WTC11 (cell line): ENCODE measurements at regions not wholly inside any gene's neighbourhood (a gene's known extent, or its start where the extent isn't known, plus 50 kb on each side); places are given as distances from the start of the nearest gene placed in this dataset.

Experiments used
- ATAC-seq: fragments of 200-7000 bp; cut with Tn5 transposase; 2 replicates; pipeline ENCODE4 v1.10.0; 2021; ENCODE audit warnings: mild to moderate bottlenecking, moderate library complexity
- CTCF ChIA-PET: fragments of 300-600 bp; sonication (Branson Sonifier 250); formaldehyde crosslinking; loops from one replicate; lab custom pipeline; 2021; ENCODE audit warnings: antibody characterized with exemption; lab: Charles Lee
- POLR2A ChIA-PET: fragments of 350-600 bp; sonication (Branson Sonifier 250); formaldehyde crosslinking; loops from one replicate; lab custom pipeline; 2021; ENCODE audit warnings: antibody characterized with exemption; lab: Charles Lee
- DNase-seq: peaks from one replicate; pipeline ENCODE4 v3.0.0; 2021; ENCODE audit warnings: low spot score
- H3K27ac Mint-ChIP-seq: 2 replicates; pipeline ENCODE4 v1.8.0; 2021; ENCODE audit warnings: mixed read lengths
- H3K27me3 Mint-ChIP-seq: 2 replicates; pipeline ENCODE4 v1.8.0; 2021; ENCODE audit warnings: low read depth, mild to moderate bottlenecking, moderate library complexity, mixed read lengths
- H3K36me3 Mint-ChIP-seq: 2 replicates; pipeline ENCODE4 v1.8.0; 2021; ENCODE audit warnings: mixed read lengths
- H3K4me1 Mint-ChIP-seq: 2 replicates; pipeline ENCODE4 v1.8.0; 2022; ENCODE audit warnings: mixed read lengths
- H3K4me3 Mint-ChIP-seq: 2 replicates; pipeline ENCODE4 v1.8.0; 2021; ENCODE audit warnings: mild to moderate bottlenecking, moderate library complexity, mixed read lengths
- H3K9me3 Mint-ChIP-seq: 2 replicates; pipeline ENCODE4 v1.8.0; 2021; ENCODE audit warnings: mixed read lengths
- AFF4 ChIP-seq: sonication (generic); formaldehyde crosslinking; IDR thresholded peaks from 2 replicates; pipeline ENCODE4 v1.8.1; 2023; ENCODE audit warnings: mild to moderate bottlenecking, missing genetic modification reagents, borderline replicate concordance
- EMX1 ChIP-seq: fragments of 250-450 bp; sonication (Bioruptor Pico); IDR thresholded peaks from 2 replicates; pipeline ENCODE4 v1.8.0; 2021; ENCODE audit warnings: mild to moderate bottlenecking
- ETV6 ChIP-seq: sonication (generic); formaldehyde crosslinking; IDR thresholded peaks from 2 replicates; pipeline ENCODE4 v1.8.1; 2022; ENCODE audit warnings: mild to moderate bottlenecking, missing genetic modification reagents
- FOXP1 ChIP-seq: sonication (generic); formaldehyde crosslinking; IDR thresholded peaks from 2 replicates; pipeline ENCODE4 v1.8.0; 2022; ENCODE audit warnings: missing genetic modification reagents, mild to moderate bottlenecking, moderate library complexity, borderline replicate concordance
- GTF2I ChIP-seq: fragments of 250-450 bp; sonication (Bioruptor Pico); conservative IDR thresholded peaks from 2 replicates; pipeline ENCODE4 v1.4.0; 2021; ENCODE audit warnings: mild to moderate bottlenecking
- HMGXB4 ChIP-seq: sonication (generic); formaldehyde crosslinking; IDR thresholded peaks from 2 replicates; pipeline ENCODE4 v1.8.1; 2023; ENCODE audit warnings: mild to moderate bottlenecking, moderate library complexity, missing genetic modification reagents
- JUN ChIP-seq: sonication (generic); formaldehyde crosslinking; IDR thresholded peaks from 2 replicates; pipeline ENCODE4 v1.8.0; 2023; ENCODE audit warnings: mild to moderate bottlenecking, missing genetic modification reagents
- KAT7 ChIP-seq: sonication (generic); formaldehyde crosslinking; IDR thresholded peaks from 2 replicates; pipeline ENCODE4 v1.8.1; 2023; ENCODE audit warnings: missing genetic modification reagents, mild to moderate bottlenecking, borderline replicate concordance
- NFE2L1 ChIP-seq: sonication (generic); formaldehyde crosslinking; IDR thresholded peaks from 2 replicates; pipeline ENCODE4 v1.8.1; 2023; ENCODE audit warnings: missing genetic modification reagents
- NFYB ChIP-seq: sonication (generic); formaldehyde crosslinking; conservative IDR thresholded peaks from 2 replicates; pipeline ENCODE4 v1.8.0; 2022; ENCODE audit warnings: low read depth, missing genetic modification reagents
- NR3C1 ChIP-seq: sonication (generic); formaldehyde crosslinking; conservative IDR thresholded peaks from 2 replicates; pipeline ENCODE4 v1.8.1; 2023; ENCODE audit warnings: low read depth, mild to moderate bottlenecking, missing genetic modification reagents
- PRRX2 ChIP-seq: fragments of 250-450 bp; sonication (Bioruptor Pico); IDR thresholded peaks from 2 replicates; pipeline ENCODE4 v1.8.0; 2021; ENCODE audit warnings: mild to moderate bottlenecking
- RELA ChIP-seq: sonication (generic); formaldehyde crosslinking; IDR thresholded peaks from 2 replicates; pipeline ENCODE4 v1.8.1; 2022; ENCODE audit warnings: missing genetic modification reagents, mild to moderate bottlenecking, borderline replicate concordance
- SMAD4 ChIP-seq: sonication (generic); formaldehyde crosslinking; IDR thresholded peaks from 2 replicates; pipeline ENCODE4 v1.8.0; 2022; ENCODE audit warnings: mild to moderate bottlenecking, missing genetic modification reagents
- TCF7 ChIP-seq: sonication (generic); formaldehyde crosslinking; IDR thresholded peaks from 2 replicates; pipeline ENCODE4 v1.8.0; 2022; ENCODE audit warnings: mild to moderate bottlenecking, low read depth, missing genetic modification reagents, moderate library complexity
- TEAD4 ChIP-seq: sonication (generic); formaldehyde crosslinking; IDR thresholded peaks from 2 replicates; pipeline ENCODE4 v1.8.0; 2022; ENCODE audit warnings: mild to moderate bottlenecking, missing genetic modification reagents
- ZBTB21 ChIP-seq: sonication (generic); formaldehyde crosslinking; IDR thresholded peaks from 2 replicates; pipeline ENCODE4 v1.8.1; 2023; ENCODE audit warnings: mild to moderate bottlenecking, missing genetic modification reagents, borderline replicate concordance
- ZNF121 ChIP-seq: sonication (generic); formaldehyde crosslinking; IDR thresholded peaks from 2 replicates; pipeline ENCODE4 v1.8.0; 2023; ENCODE audit warnings: missing genetic modification reagents
- ZNF263 ChIP-seq: sonication (generic); formaldehyde crosslinking; IDR thresholded peaks from 2 replicates; pipeline ENCODE4 v1.8.1; 2022; ENCODE audit warnings: low read depth, mild to moderate bottlenecking, moderate library complexity, missing genetic modification reagents
- ZNF423 ChIP-seq: fragments of 250-450 bp; sonication (Bioruptor Pico); IDR thresholded peaks from 2 replicates; pipeline ENCODE4 v2.1.2; 2022; ENCODE audit warnings: mild to moderate bottlenecking, moderate library complexity
- ZNF512 ChIP-seq: sonication (generic); formaldehyde crosslinking; IDR thresholded peaks from 2 replicates; pipeline ENCODE4 v1.8.1; 2022; ENCODE audit warnings: missing genetic modification reagents, borderline replicate concordance
- TF ChIP-seq, protein P1 (sequence below): fragments of 250-450 bp; sonication (Bioruptor Pico); IDR thresholded peaks from 2 replicates; pipeline ENCODE4 v1.9.0; 2021; ENCODE audit warnings: mild to moderate bottlenecking
- TF ChIP-seq, protein P2 (sequence below): sonication (generic); formaldehyde crosslinking; IDR thresholded peaks from 2 replicates; pipeline ENCODE4 v1.8.0; 2022; ENCODE audit warnings: mild to moderate bottlenecking, missing genetic modification reagents

- TF ChIP-seq, protein P1, sequence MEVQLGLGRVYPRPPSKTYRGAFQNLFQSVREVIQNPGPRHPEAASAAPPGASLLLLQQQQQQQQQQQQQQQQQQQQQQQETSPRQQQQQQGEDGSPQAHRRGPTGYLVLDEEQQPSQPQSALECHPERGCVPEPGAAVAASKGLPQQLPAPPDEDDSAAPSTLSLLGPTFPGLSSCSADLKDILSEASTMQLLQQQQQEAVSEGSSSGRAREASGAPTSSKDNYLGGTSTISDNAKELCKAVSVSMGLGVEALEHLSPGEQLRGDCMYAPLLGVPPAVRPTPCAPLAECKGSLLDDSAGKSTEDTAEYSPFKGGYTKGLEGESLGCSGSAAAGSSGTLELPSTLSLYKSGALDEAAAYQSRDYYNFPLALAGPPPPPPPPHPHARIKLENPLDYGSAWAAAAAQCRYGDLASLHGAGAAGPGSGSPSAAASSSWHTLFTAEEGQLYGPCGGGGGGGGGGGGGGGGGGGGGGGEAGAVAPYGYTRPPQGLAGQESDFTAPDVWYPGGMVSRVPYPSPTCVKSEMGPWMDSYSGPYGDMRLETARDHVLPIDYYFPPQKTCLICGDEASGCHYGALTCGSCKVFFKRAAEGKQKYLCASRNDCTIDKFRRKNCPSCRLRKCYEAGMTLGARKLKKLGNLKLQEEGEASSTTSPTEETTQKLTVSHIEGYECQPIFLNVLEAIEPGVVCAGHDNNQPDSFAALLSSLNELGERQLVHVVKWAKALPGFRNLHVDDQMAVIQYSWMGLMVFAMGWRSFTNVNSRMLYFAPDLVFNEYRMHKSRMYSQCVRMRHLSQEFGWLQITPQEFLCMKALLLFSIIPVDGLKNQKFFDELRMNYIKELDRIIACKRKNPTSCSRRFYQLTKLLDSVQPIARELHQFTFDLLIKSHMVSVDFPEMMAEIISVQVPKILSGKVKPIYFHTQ: no peak
- TF ChIP-seq FOXP1 (no peak), GTF2I (CRISPR knock-in tag) (no peak), AFF4 (CRISPR knock-in tag) (no peak), HMGXB4 (CRISPR knock-in tag) (no peak), KAT7 (CRISPR knock-in tag) (no peak), ETV6 (CRISPR knock-in tag) (no peak), RELA (CRISPR knock-in tag) (no peak), ZNF121 (CRISPR knock-in tag) (no peak)
- TF ChIP-seq, all 79 proteins: peak for 0
Measured at GRCh38 chr11:119844808-119845207, 115.8 kb upstream of the NECTIN1 start (continued).

GRCh38 chr11:119843877-119844276 is 114.9 kb upstream of the NECTIN1 start:
- H3K36me3 Mint-ChIP-seq: no peaks in the 10 kb centered on the region
- ChIA-PET CTCF (no interaction called here), POLR2A (no interaction called here)
- DNase-seq (no peak), ATAC-seq (no peak)
- H3K27ac Mint-ChIP-seq: no peak overlapping the region
- H3K9me3 Mint-ChIP-seq: peaks cover 8% of the 10 kb centered on the region
- peaks cover 9% of the 10 kb centered on the region for H3K4me1 Mint-ChIP-seq
- H3K27me3 Mint-ChIP-seq: no peaks in the 10 kb centered on the region; the same call in 1 of the 2 replicates
- no peak overlapping the region for H3K4me3 Mint-ChIP-seq
- TF ChIP-seq ZNF423 (CRISPR knock-in tag) (no peak), NFE2L1 (CRISPR knock-in tag) (no peak), EMX1 (CRISPR knock-in tag) (no peak), JUN (CRISPR knock-in tag) (no peak), PRRX2 (CRISPR knock-in tag) (no peak), ZNF512 (CRISPR knock-in tag) (no peak), NFYB (CRISPR knock-in tag) (no peak), TEAD4 (CRISPR knock-in tag) (no peak), GTF2I (CRISPR knock-in tag) (no peak), ZBTB21 (CRISPR knock-in tag) (no peak), ZNF263 (CRISPR knock-in tag) (no peak), SMAD4 (no peak), TCF7 (CRISPR knock-in tag) (no peak), NR3C1 (CRISPR knock-in tag) (no peak)
- TF ChIP-seq, protein P2, sequence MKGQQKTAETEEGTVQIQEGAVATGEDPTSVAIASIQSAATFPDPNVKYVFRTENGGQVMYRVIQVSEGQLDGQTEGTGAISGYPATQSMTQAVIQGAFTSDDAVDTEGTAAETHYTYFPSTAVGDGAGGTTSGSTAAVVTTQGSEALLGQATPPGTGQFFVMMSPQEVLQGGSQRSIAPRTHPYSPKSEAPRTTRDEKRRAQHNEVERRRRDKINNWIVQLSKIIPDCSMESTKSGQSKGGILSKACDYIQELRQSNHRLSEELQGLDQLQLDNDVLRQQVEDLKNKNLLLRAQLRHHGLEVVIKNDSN (CRISPR knock-in tag): no peak
- TF ChIP-seq, protein P1: no peak
